ENCODE measurements at regions not wholly inside any gene's neighbourhood (a gene's known extent, or its start where the extent isn't known, plus 50 kb on each side); places are given as distances from the start of the nearest gene placed in this dataset.

DNA sequence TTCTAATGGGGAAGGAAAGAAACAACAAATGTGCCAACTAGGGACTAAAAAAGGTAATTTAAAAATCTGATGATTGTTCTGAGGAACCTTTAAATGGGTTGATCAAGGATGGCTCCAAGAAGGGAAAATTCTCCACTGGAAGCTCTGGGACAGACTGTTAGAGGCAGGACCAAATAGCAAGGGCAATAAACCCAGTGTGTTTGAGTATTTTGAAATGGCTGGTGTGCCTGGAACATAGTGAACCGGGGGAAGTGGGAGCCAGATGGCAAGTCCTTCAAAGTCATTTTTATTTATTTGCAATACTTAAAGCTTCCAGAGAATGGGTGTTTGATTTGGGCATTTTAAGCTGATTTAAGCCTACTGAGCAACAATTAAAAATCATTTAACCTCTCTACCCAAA, 587.7 kb upstream of the MEF2C start:
- no peak overlapping the region for H2BK5ac ChIP-seq (ENCODE audit: low read depth, low read length)
- FAIRE-seq: no peak
- no peak overlapping the region for H2AFZ ChIP-seq (ENCODE audit: low read length)
- H2BK15ac ChIP-seq (ENCODE audit: low read length): no peak overlapping the region
- H4K20me1 ChIP-seq (replicated peaks in 1 of 2; ENCODE audit: control insufficient read depth in 1 of 2, insufficient read depth in 2 of 2, low read length in 2 of 2): no peaks in the 10 kb centered on the region
- no peak overlapping the region for H2AK5ac ChIP-seq (ENCODE audit: low read depth, low read length)
- H3K27me3 ChIP-seq (replicated peaks in 1 of 4; ENCODE audit: control insufficient read depth in 3 of 4, extremely low read depth in 1 of 4, insufficient read depth in 3 of 4, low read length in 3 of 4): no peaks in the 10 kb centered on the region
- no peak overlapping the region for H4K91ac ChIP-seq (replicated peaks; ENCODE audit: insufficient read length, low read length)
- no peak overlapping the region for H3K23ac ChIP-seq (ENCODE audit: insufficient read length)
- H2BK12ac ChIP-seq (ENCODE audit: low read depth, low read length): no peak overlapping the region
- H3K27ac ChIP-seq (ENCODE audit: low read depth, low read length): no peak overlapping the region
- no peak overlapping the region for H3K18ac ChIP-seq (ENCODE audit: extremely low read depth, low read length)
- WGBS, 2 experiments (ENCODE audit: extremely low coverage in 1 of 2, insufficient coverage in 1 of 2, insufficient read length in 1 of 2, insufficient replicate concordance in 2 of 2, low coverage in 1 of 2, low lambda C conversion rate in 2 of 2, missing lambda C conversion rate in 1 of 2): 96% methylated on average over 1 of the region's 1 CpG; no CpG with 5 or more reads in 1 of the 2 experiments
- H4K5ac ChIP-seq (ENCODE audit: insufficient read length, low read depth, low read length): no peak overlapping the region
- no peak overlapping the region for H3K14ac ChIP-seq (ENCODE audit: insufficient read length)
- H3K9ac ChIP-seq (replicated peaks in 1 of 4; ENCODE audit: extremely low read depth in 1 of 4, low read depth in 3 of 4, low read length in 3 of 4): no peak overlapping the region
- ChIA-PET CTCF (ENCODE audit: partially characterized antibody) (no interaction called here), POLR2A (ENCODE audit: partially characterized antibody) (no interaction called here)
- H3K9me3 ChIP-seq (ENCODE audit: insufficient read depth in 2 of 2, low read depth in 1 of 2, low read length in 1 of 2): no peaks in the 10 kb centered on the region
- no peak overlapping the region for H2BK120ac ChIP-seq (replicated peaks; ENCODE audit: low read depth, low read length)
- no peaks in the 10 kb centered on the region for H3K23me2 ChIP-seq (ENCODE audit: low read depth, low read length)
- no peak overlapping the region for H3K4me2 ChIP-seq (ENCODE audit: insufficient read depth in 1 of 2, low read depth in 2 of 2, low read length in 2 of 2)
- H3K36me3 ChIP-seq (ENCODE audit: control insufficient read depth in 2 of 4, insufficient read depth in 4 of 4, low read length in 3 of 4): no peaks in the 10 kb centered on the region
- H3K4ac ChIP-seq (replicated peaks; ENCODE audit: insufficient read length, low read depth, low read length): no peak overlapping the region
- H3K79me2 ChIP-seq (ENCODE audit: control insufficient read depth in 1 of 2, insufficient read depth in 2 of 2, low read length in 2 of 2): no peaks in the 10 kb centered on the region
- H3K79me1 ChIP-seq (ENCODE audit: low read depth, low read length): no peaks in the 10 kb centered on the region
- no peak overlapping the region for H4K8ac ChIP-seq (ENCODE audit: extremely low read depth, insufficient read depth, low read length)
- DNase-seq (ENCODE audit: low read depth in 1 of 2, low spot score in 2 of 2): no peak
- H3K4me3 ChIP-seq (ENCODE audit: extremely low read depth in 1 of 4, insufficient read depth in 2 of 4, low read depth in 3 of 4, low read length in 4 of 4): no peak overlapping the region
- no peak overlapping the region for H3K56ac ChIP-seq (replicated peaks; ENCODE audit: insufficient read length, low read depth, low read length)
- no peak overlapping the region for H2BK20ac ChIP-seq (ENCODE audit: low read length)
- H3K4me1 ChIP-seq (replicated peaks in 1 of 4; ENCODE audit: control insufficient read depth in 3 of 4, insufficient read depth in 4 of 4, low read length in 3 of 4): no peaks in the 10 kb centered on the region
- TF ChIP-seq NANOG (IDR thresholded peaks at IDR 0.05; ENCODE audit: insufficient read depth, low read depth, low read length, poor library complexity, severe bottlenecking) (no peak), RXRA (IDR thresholded peaks at IDR 0.05; ENCODE audit: insufficient read depth, low read depth, low read length) (no peak), CREB1 (IDR thresholded peaks at IDR 0.05) (no peak), BRCA1 (IDR thresholded peaks at IDR 0.05; ENCODE audit: low read depth, low read length) (no peak), SIRT6 (IDR thresholded peaks at IDR 0.05; ENCODE audit: low read length) (no peak), SIN3A (conservative IDR thresholded peaks at IDR 0.05 in 1 of 2, IDR thresholded peaks at IDR 0.05 in 1 of 2; ENCODE audit: low read depth in 1 of 2, low read length in 2 of 2) (no peak), FOSL1 (IDR thresholded peaks at IDR 0.05; ENCODE audit: insufficient read depth, low read depth, low read length) (no peak), RNF2 (IDR thresholded peaks at IDR 0.05; ENCODE audit: borderline replicate concordance, low read depth, low read length, missing control alignments, poor library complexity, severe bottlenecking) (no peak), BCL11A (IDR thresholded peaks at IDR 0.05; ENCODE audit: low read depth in 2 of 2, low read length in 2 of 2) (no peak), KDM1A (IDR thresholded peaks at IDR 0.05; ENCODE audit: borderline replicate concordance, low read length) (no peak), MAFK (IDR thresholded peaks at IDR 0.05; ENCODE audit: low read depth, low read length) (no peak), TAF7 (optimal IDR thresholded peaks at IDR 0.05; ENCODE audit: borderline replicate concordance, low read depth, low read length) (no peak), TEAD4 (IDR thresholded peaks at IDR 0.05; ENCODE audit: low read depth, low read length) (no peak), RFX5 (IDR thresholded peaks at IDR 0.05; ENCODE audit: borderline replicate concordance, low read depth, low read length) (no peak)
